Neural cell (in vitro differentiated cells): ENCODE measurements at regions not wholly inside any gene's neighbourhood (a gene's known extent, or its start where the extent isn't known, plus 50 kb on each side); places are given as distances from the start of the nearest gene placed in this dataset.

Source experiments
- H2AFZ ChIP-seq: fragments of 200-600, 300-800 bp; sonication (generic), shearing (Covaris generic); 2 replicates; pipeline ENCODE4 v1.6.0; 2014; ENCODE audit warnings: low read depth, mild to moderate bottlenecking, antibody characterized with exemption, low read length, moderate library complexity
- H3F3A ChIP-seq: fragments of 200-600 bp; shearing (Covaris generic); 2 replicates; pipeline ENCODE4 v1.6.1; 2016; ENCODE audit warnings: mild to moderate bottlenecking, moderate library complexity, mixed read lengths, antibody characterized with exemption, low read length; ENCODE audit not compliant: insufficient read depth, poor library complexity, severe bottlenecking
- H3K27ac ChIP-seq: fragments of 200-600, 300-800 bp; sonication (generic), shearing (Covaris generic); 2 replicates; pipeline ENCODE4 v1.5.1; 2014; ENCODE audit warnings: mild to moderate bottlenecking, low read length, moderate library complexity
- H3K27me3 ChIP-seq: fragments of 300-800, 200-600 bp; sonication (generic), shearing (Covaris generic); 2 replicates; pipeline ENCODE4 v1.6.0; 2014; ENCODE audit warnings: mild to moderate bottlenecking, low read depth, low read length, moderate library complexity; ENCODE audit not compliant: insufficient read depth
- H3K36me3 ChIP-seq: fragments of 300-800, 200-600 bp; sonication (generic), shearing (Covaris generic); 2 replicates; pipeline ENCODE4 v1.5.1; 2014; ENCODE audit warnings: mild to moderate bottlenecking, antibody characterized with exemption, low read length, moderate library complexity; ENCODE audit not compliant: insufficient read depth
- H3K4me2 ChIP-seq: fragments of 300-800, 200-600 bp; sonication (generic), shearing (Covaris generic); 2 replicates; pipeline ENCODE4 v1.6.0; 2014; ENCODE audit warnings: mild to moderate bottlenecking, low read length
- H3K4me3 ChIP-seq: fragments of 300-800, 200-600 bp; sonication (generic), shearing (Covaris generic); 2 replicates; pipeline ENCODE4 v1.5.1; 2014; ENCODE audit warnings: mild to moderate bottlenecking, low read length, moderate library complexity
- H3K79me2 ChIP-seq: fragments of 200-600 bp; shearing (Covaris generic); replicated peaks from 2 replicates; pipeline ENCODE4 v1.6.0; 2014; ENCODE audit warnings: mild to moderate bottlenecking, low read length, moderate library complexity; ENCODE audit not compliant: insufficient read depth
- H3K9ac ChIP-seq: fragments of 300-800, 200-600 bp; sonication (generic), shearing (Covaris generic); 2 replicates; pipeline ENCODE4 v1.6.1; 2016; ENCODE audit warnings: mild to moderate bottlenecking, low read length, mixed read lengths
- H3K9me2 ChIP-seq: fragments of 200-600 bp; shearing (Covaris generic); 2 replicates; pipeline ENCODE4 v1.6.1; 2016; ENCODE audit warnings: mild to moderate bottlenecking, low read length, mixed read lengths; ENCODE audit not compliant: insufficient read depth
- H3K9me3 ChIP-seq: fragments of 200-600, 300-800 bp; sonication (generic), shearing (Covaris generic); 2 replicates; pipeline ENCODE4 v1.6.1; 2016; ENCODE audit warnings: mild to moderate bottlenecking, mixed run types, low read length, moderate library complexity, mixed read lengths
- H4K20me1 ChIP-seq: fragments of 200-600 bp; shearing (Covaris generic); 2 replicates; pipeline ENCODE4 v1.6.1; 2016; ENCODE audit warnings: mild to moderate bottlenecking, mixed run types; ENCODE audit not compliant: insufficient read depth
- EP300 ChIP-seq: fragments of 450-650 bp; conservative IDR thresholded peaks from 2 replicates; pipeline ENCODE4 v1.6.1; 2014; ENCODE audit warnings: antibody characterized with exemption, mild to moderate bottlenecking, moderate library complexity; ENCODE audit not compliant: poor library complexity, severe bottlenecking
- EZH2 ChIP-seq: fragments of 200-600, 300-800 bp; shearing (Covaris generic), sonication (generic); IDR thresholded peaks from 2 replicates; pipeline ENCODE4 v1.6.1; 2014; ENCODE audit warnings: antibody characterized with exemption, low read length, borderline replicate concordance, mild to moderate bottlenecking; ENCODE audit not compliant: insufficient read depth, poor library complexity, severe bottlenecking
- MXI1 ChIP-seq: fragments of 450-650 bp; conservative IDR thresholded peaks from 2 replicates; pipeline ENCODE4 v1.6.1; 2014; ENCODE audit warnings: antibody characterized with exemption, mild to moderate bottlenecking; ENCODE audit not compliant: poor library complexity, severe bottlenecking
- POLR2AphosphoS5 ChIP-seq: IDR thresholded peaks from 2 replicates; pipeline ENCODE4 v1.6.1; 2012
- RAD21 ChIP-seq: fragments of 450-650 bp; conservative IDR thresholded peaks from 2 replicates; pipeline ENCODE4 v1.6.1; 2014; ENCODE audit warnings: antibody characterized with exemption, mild to moderate bottlenecking, moderate library complexity
- SMC3 ChIP-seq: fragments of 450-650 bp; conservative IDR thresholded peaks from 2 replicates; pipeline ENCODE4 v1.6.1; 2014; ENCODE audit warnings: antibody characterized with exemption, mild to moderate bottlenecking, moderate library complexity; ENCODE audit not compliant: poor library complexity
- TAF1 ChIP-seq: IDR thresholded peaks from 2 replicates; pipeline ENCODE4 v1.6.1; 2012; ENCODE audit warnings: low read depth
- TF ChIP-seq, protein P1 (sequence below): fragments of 450-650 bp; IDR thresholded peaks from 2 replicates; pipeline ENCODE4 v1.5.1; 2014; ENCODE audit warnings: antibody characterized with exemption, mild to moderate bottlenecking, moderate library complexity; ENCODE audit not compliant: poor library complexity, severe bottlenecking
- TF ChIP-seq, protein P2 (sequence below): IDR thresholded peaks from 2 replicates; pipeline ENCODE4 v1.6.1; 2012; ENCODE audit warnings: borderline replicate concordance

DNA sequence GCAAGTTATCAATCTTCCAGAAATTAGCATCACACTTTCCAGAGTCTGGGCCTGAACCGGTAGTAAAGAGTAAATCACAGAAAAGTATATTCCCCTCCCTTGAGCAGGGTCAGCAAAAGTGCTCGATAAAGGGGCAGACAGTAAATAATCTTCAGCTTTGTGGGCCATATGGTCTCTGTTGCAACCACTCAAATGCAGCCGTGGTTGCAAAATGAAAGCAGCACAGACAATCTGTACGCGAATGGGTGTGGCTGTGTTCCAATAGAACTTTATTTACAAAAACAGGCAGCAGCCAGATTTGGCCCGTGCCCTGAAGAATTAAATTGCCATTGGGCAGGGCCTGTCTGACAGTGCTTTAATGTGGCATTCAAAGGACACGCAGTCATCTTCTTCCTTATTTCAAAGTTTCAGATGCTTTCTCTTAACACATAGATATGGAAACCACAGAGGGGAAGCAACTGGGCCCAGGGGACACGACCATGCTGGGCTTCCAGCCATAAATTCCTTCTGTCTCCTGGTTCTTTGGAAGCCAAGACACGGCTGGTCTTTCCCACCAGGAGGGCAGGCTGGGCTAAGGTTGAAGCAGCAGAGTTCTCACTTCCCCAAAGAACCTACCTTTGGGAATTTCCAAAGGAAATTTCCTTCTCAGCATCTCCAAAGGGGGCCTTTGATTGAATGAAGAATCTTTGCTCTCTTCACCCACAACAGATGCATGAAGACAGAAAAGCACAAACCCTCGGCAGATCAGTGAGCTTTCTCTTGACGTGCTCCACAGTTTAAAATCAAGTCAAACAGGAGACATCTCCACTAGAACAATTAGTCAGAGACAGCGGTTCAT is 489.8 kb upstream of the PROK2 start (continued):
- no peak for TF ChIP-seq EZH2
- no peak for TF ChIP-seq MXI1
- TF ChIP-seq SMC3 = no peak

DNA sequence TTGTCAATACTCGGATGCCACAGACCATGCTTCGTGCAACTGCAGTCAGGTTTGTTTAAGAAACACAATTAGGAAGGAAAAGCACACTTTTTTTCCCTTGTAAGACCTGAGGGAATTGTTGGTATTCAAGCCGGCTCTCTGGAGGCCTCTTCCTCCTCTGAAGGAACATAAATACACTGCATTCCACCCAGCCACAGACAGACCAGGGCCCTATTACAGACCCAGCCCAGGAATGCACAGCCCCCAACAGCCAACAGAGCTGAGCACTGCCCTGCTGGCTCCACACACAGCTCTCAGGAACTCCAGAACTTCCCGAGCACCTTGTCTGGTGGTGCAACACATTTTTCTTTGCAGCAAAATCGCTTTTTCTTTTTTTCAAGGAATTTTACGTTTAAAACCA is 488.7 kb upstream of the PROK2 start:
- H2AFZ ChIP-seq = no peak overlapping the region
- H3K27ac ChIP-seq = no peak overlapping the region
- H3K4me3 ChIP-seq = no peak overlapping the region
- no peaks in the 10 kb centered on the region for H3K79me2 ChIP-seq
- TF ChIP-seq MXI1 (no peak), SMC3 (no peak), POLR2AphosphoS5 (no peak)
- TF ChIP-seq, protein P1, sequence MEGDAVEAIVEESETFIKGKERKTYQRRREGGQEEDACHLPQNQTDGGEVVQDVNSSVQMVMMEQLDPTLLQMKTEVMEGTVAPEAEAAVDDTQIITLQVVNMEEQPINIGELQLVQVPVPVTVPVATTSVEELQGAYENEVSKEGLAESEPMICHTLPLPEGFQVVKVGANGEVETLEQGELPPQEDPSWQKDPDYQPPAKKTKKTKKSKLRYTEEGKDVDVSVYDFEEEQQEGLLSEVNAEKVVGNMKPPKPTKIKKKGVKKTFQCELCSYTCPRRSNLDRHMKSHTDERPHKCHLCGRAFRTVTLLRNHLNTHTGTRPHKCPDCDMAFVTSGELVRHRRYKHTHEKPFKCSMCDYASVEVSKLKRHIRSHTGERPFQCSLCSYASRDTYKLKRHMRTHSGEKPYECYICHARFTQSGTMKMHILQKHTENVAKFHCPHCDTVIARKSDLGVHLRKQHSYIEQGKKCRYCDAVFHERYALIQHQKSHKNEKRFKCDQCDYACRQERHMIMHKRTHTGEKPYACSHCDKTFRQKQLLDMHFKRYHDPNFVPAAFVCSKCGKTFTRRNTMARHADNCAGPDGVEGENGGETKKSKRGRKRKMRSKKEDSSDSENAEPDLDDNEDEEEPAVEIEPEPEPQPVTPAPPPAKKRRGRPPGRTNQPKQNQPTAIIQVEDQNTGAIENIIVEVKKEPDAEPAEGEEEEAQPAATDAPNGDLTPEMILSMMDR = no peak
- no peaks in the 10 kb centered on the region for H3K27me3 ChIP-seq
- no peaks in the 10 kb centered on the region for H3F3A ChIP-seq
- H3K36me3 ChIP-seq = no peaks in the 10 kb centered on the region
- no peak overlapping the region for H3K9ac ChIP-seq
- no peaks in the 10 kb centered on the region for H3K9me3 ChIP-seq
- no peaks in the 10 kb centered on the region for H4K20me1 ChIP-seq
- H3K4me2 ChIP-seq = no peak overlapping the region
- no peaks in the 10 kb centered on the region for H3K9me2 ChIP-seq

DNA sequence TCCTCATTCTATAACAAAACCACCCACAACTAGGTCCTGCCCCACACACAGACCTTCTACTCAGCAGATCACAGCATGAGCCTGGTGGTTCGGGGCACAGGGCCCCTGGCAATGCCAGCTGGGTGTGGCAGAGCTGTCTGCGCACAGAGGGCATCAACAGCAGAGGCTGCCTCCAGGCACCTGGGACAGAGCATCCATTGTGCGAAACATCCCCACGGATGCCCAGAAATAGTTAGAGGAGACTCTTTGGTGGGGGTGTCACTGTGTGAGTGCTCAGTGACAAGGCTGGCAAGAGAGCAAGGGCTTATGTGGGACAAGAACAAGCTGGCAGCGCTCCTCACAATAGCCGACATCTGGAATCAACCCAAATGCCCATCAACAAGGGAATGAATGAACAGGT is 487.4 kb upstream of the PROK2 start:
- H3K36me3 ChIP-seq = no peaks in the 10 kb centered on the region
- no peaks in the 10 kb centered on the region for H4K20me1 ChIP-seq
- no peak overlapping the region for H3K4me3 ChIP-seq
- TF ChIP-seq RAD21 = no peak
- TF ChIP-seq, protein P2, sequence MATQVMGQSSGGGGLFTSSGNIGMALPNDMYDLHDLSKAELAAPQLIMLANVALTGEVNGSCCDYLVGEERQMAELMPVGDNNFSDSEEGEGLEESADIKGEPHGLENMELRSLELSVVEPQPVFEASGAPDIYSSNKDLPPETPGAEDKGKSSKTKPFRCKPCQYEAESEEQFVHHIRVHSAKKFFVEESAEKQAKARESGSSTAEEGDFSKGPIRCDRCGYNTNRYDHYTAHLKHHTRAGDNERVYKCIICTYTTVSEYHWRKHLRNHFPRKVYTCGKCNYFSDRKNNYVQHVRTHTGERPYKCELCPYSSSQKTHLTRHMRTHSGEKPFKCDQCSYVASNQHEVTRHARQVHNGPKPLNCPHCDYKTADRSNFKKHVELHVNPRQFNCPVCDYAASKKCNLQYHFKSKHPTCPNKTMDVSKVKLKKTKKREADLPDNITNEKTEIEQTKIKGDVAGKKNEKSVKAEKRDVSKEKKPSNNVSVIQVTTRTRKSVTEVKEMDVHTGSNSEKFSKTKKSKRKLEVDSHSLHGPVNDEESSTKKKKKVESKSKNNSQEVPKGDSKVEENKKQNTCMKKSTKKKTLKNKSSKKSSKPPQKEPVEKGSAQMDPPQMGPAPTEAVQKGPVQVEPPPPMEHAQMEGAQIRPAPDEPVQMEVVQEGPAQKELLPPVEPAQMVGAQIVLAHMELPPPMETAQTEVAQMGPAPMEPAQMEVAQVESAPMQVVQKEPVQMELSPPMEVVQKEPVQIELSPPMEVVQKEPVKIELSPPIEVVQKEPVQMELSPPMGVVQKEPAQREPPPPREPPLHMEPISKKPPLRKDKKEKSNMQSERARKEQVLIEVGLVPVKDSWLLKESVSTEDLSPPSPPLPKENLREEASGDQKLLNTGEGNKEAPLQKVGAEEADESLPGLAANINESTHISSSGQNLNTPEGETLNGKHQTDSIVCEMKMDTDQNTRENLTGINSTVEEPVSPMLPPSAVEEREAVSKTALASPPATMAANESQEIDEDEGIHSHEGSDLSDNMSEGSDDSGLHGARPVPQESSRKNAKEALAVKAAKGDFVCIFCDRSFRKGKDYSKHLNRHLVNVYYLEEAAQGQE = no peak
- no peak for TF ChIP-seq MXI1
- TF ChIP-seq EZH2 = no peak
- TF ChIP-seq, protein P1 = no peak
- TF ChIP-seq EP300 = no peak
- TF ChIP-seq POLR2AphosphoS5 = no peak
- no peak for TF ChIP-seq TAF1
- TF ChIP-seq SMC3 = no peak
- no peak overlapping the region for H2AFZ ChIP-seq
- H3F3A ChIP-seq = no peaks in the 10 kb centered on the region
- no peak overlapping the region for H3K4me2 ChIP-seq
- no peaks in the 10 kb centered on the region for H3K27me3 ChIP-seq
- H3K9me2 ChIP-seq = no peaks in the 10 kb centered on the region
- no peaks in the 10 kb centered on the region for H3K79me2 ChIP-seq
- H3K9ac ChIP-seq = no peak overlapping the region
- no peak overlapping the region for H3K27ac ChIP-seq
- H3K9me3 ChIP-seq = no peaks in the 10 kb centered on the region
